ENCODE measurements at regions not wholly inside any gene's neighbourhood (a gene's known extent, or its start where the extent isn't known, plus 50 kb on each side); places are given as distances from the start of the nearest gene placed in this dataset.

- no peak overlapping the region for H3K4me2 ChIP-seq (ENCODE audit: low read length)
- no peaks in the 10 kb centered on the region for H3K9me2 ChIP-seq (ENCODE audit: insufficient read depth, low read length)
- no peaks in the 10 kb centered on the region for H3K36me3 ChIP-seq (ENCODE audit: insufficient read depth, low read length)
- H3K9ac ChIP-seq (ENCODE audit: low read length): no peak overlapping the region
- no peaks in the 10 kb centered on the region for H3K27me3 ChIP-seq (ENCODE audit: insufficient read depth, low read depth, low read length)
- no peaks in the 10 kb centered on the region for H4K20me1 ChIP-seq (ENCODE audit: insufficient read depth)
- no peak overlapping the region for H2AFZ ChIP-seq (ENCODE audit: low read depth, low read length)
- TF ChIP-seq POLR2AphosphoS5 (IDR thresholded peaks at IDR 0.05): no peak
- no peak for TF ChIP-seq RAD21 (conservative IDR thresholded peaks at IDR 0.05)
- no peak for TF ChIP-seq REST (IDR thresholded peaks at IDR 0.05; ENCODE audit: borderline replicate concordance)
- TF ChIP-seq EP300 (conservative IDR thresholded peaks at IDR 0.05; ENCODE audit: poor library complexity, severe bottlenecking): no peak
- no peak for TF ChIP-seq TAF1 (IDR thresholded peaks at IDR 0.05; ENCODE audit: low read depth)
- no peak for TF ChIP-seq EZH2 (IDR thresholded peaks at IDR 0.05; ENCODE audit: borderline replicate concordance, insufficient read depth, low read length, poor library complexity, severe bottlenecking)
- no peak for TF ChIP-seq MXI1 (conservative IDR thresholded peaks at IDR 0.05; ENCODE audit: poor library complexity, severe bottlenecking)
- no peak for TF ChIP-seq SMC3 (conservative IDR thresholded peaks at IDR 0.05; ENCODE audit: poor library complexity)
- no peak for TF ChIP-seq CTCF (IDR thresholded peaks at IDR 0.05; ENCODE audit: poor library complexity, severe bottlenecking)
- H3K79me2 ChIP-seq (replicated peaks; ENCODE audit: insufficient read depth, low read length): no peaks in the 10 kb centered on the region
- no peaks in the 10 kb centered on the region for H3F3A ChIP-seq (ENCODE audit: insufficient read depth, low read length, poor library complexity, severe bottlenecking)
- no peak overlapping the region for H3K4me3 ChIP-seq (ENCODE audit: low read length)
- H3K27ac ChIP-seq (ENCODE audit: low read length): no peak overlapping the region
- H3K9me3 ChIP-seq (ENCODE audit: low read length): no peaks in the 10 kb centered on the region
Measured at GRCh38 chr15:77714555-77714954, 81.8 kb upstream of the LINGO1 start.

- Histone ChIP-seq H3K9me2 (ENCODE audit: insufficient read depth, low read length) (no peaks in the 10 kb centered on the region), H3K4me3 (ENCODE audit: low read length) (no peak overlapping the region), H3K4me2 (ENCODE audit: low read length) (no peak overlapping the region), H3K27ac (ENCODE audit: low read length) (no peak overlapping the region), H2AFZ (ENCODE audit: low read depth, low read length) (no peak overlapping the region), H3K9me3 (ENCODE audit: low read length) (no peaks in the 10 kb centered on the region), H3K79me2 (replicated peaks; ENCODE audit: insufficient read depth, low read length) (no peaks in the 10 kb centered on the region), H3K36me3 (ENCODE audit: insufficient read depth, low read length) (no peaks in the 10 kb centered on the region), H3K27me3 (ENCODE audit: insufficient read depth, low read depth, low read length) (no peaks in the 10 kb centered on the region), H3K9ac (ENCODE audit: low read length) (no peak overlapping the region), H4K20me1 (ENCODE audit: insufficient read depth) (no peaks in the 10 kb centered on the region), H3F3A (ENCODE audit: insufficient read depth, low read length, poor library complexity, severe bottlenecking) (no peaks in the 10 kb centered on the region)
- TF ChIP-seq CTCF (IDR thresholded peaks at IDR 0.05; ENCODE audit: poor library complexity, severe bottlenecking) (no peak), EZH2 (IDR thresholded peaks at IDR 0.05; ENCODE audit: borderline replicate concordance, insufficient read depth, low read length, poor library complexity, severe bottlenecking) (no peak), RAD21 (conservative IDR thresholded peaks at IDR 0.05) (no peak)
Measured at GRCh38 chr15:77714023-77714422, 81.3 kb upstream of the LINGO1 start.

Data from neural cell (in vitro differentiated cells).